ENCODE measurements at regions not wholly inside any gene's neighbourhood (a gene's known extent, or its start where the extent isn't known, plus 50 kb on each side); places are given as distances from the start of the nearest gene placed in this dataset.

DNA sequence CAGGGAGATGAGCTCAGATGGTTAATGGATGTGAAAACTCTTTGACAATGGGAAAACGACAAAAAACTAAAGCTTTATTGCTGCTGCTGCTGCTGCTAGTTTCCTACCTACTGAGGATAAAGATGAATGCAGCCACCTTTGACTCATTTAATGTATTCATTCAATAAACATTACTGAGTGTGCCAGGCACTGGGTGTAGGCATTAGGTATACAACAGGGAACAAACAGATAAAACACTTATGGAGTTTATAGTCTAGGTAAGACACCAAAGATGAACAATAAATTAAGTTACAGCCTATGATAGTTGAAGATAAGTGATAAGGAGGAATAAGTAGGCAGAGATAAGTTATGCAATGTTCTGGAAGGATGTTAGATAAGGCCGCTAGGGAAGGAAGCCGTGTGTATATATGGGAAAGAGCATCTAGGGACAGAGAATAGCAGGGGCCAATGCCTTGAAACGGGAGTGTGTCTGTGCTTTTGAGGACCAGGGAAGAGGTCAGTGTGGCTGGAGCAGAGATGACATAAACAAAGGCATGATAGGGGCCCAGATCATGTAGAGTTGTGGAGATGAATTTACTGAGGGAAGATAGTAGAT, 477.6 kb downstream of the NTRK2 start:
- Histone ChIP-seq H3K4me2 (ENCODE audit: low read length) (no peak overlapping the region), H3F3A (ENCODE audit: insufficient read depth, low read length) (no peaks in the 10 kb centered on the region), H3K79me2 (ENCODE audit: insufficient read depth, low read length) (no peaks in the 10 kb centered on the region), H3K27me3 (ENCODE audit: insufficient read depth, low read length) (no peaks in the 10 kb centered on the region), H2AFZ (ENCODE audit: low read length) (no peak overlapping the region), H3K36me3 (ENCODE audit: insufficient read depth, low read length) (no peaks in the 10 kb centered on the region), H3K9me2 (ENCODE audit: low read depth, low read length) (no peaks in the 10 kb centered on the region), H3K4me1 (ENCODE audit: insufficient read depth, low read length, severe bottlenecking) (no peaks in the 10 kb centered on the region), H3K4me3 (ENCODE audit: low read depth, low read length, poor library complexity, severe bottlenecking) (no peak overlapping the region), H3K27ac (ENCODE audit: low read depth, low read length, poor library complexity, severe bottlenecking) (no peak overlapping the region), H3K9me3 (ENCODE audit: low read length) (no peaks in the 10 kb centered on the region), H3K9ac (ENCODE audit: low read length) (no peak overlapping the region), H4K20me1 (ENCODE audit: insufficient read depth, low read length) (no peaks in the 10 kb centered on the region)
- no peak for TF ChIP-seq EZH2 (IDR thresholded peaks at IDR 0.05; ENCODE audit: borderline replicate concordance, low read length)
- TF ChIP-seq, protein P1, sequence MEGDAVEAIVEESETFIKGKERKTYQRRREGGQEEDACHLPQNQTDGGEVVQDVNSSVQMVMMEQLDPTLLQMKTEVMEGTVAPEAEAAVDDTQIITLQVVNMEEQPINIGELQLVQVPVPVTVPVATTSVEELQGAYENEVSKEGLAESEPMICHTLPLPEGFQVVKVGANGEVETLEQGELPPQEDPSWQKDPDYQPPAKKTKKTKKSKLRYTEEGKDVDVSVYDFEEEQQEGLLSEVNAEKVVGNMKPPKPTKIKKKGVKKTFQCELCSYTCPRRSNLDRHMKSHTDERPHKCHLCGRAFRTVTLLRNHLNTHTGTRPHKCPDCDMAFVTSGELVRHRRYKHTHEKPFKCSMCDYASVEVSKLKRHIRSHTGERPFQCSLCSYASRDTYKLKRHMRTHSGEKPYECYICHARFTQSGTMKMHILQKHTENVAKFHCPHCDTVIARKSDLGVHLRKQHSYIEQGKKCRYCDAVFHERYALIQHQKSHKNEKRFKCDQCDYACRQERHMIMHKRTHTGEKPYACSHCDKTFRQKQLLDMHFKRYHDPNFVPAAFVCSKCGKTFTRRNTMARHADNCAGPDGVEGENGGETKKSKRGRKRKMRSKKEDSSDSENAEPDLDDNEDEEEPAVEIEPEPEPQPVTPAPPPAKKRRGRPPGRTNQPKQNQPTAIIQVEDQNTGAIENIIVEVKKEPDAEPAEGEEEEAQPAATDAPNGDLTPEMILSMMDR (IDR thresholded peaks at IDR 0.05; ENCODE audit: low read length) = no peak

DNA sequence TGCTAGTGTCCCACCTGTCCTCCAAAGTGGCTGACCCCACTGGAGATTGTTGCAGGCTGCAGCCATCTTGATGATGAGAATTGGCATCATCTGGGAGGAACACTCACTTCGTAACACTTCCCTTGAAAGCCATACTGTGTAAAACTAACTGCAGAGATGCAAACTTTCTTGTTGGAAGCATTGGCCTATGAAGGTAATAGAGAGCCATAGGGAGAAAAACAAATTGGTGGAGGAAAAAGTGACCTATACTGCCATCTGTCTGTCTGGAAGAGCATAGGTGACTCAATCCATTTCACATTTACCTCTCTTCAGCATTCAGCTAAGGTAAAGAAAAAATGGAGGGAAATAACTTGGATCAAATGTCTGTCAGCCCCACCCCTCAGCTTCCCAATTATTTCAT, 473.4 kb downstream of the NTRK2 start:
- H3F3A ChIP-seq (ENCODE audit: insufficient read depth, low read length) = no peaks in the 10 kb centered on the region
- H3K4me3 ChIP-seq (ENCODE audit: low read depth, low read length, poor library complexity, severe bottlenecking) = no peak overlapping the region
- H3K4me2 ChIP-seq (ENCODE audit: low read length) = no peak overlapping the region
- no peaks in the 10 kb centered on the region for H3K4me1 ChIP-seq (ENCODE audit: insufficient read depth, low read length, severe bottlenecking)
- no peaks in the 10 kb centered on the region for H3K27me3 ChIP-seq (ENCODE audit: insufficient read depth, low read length)
- no peaks in the 10 kb centered on the region for H3K79me2 ChIP-seq (ENCODE audit: insufficient read depth, low read length)
- H3K9ac ChIP-seq (ENCODE audit: low read length) = no peak overlapping the region
- H3K9me2 ChIP-seq (ENCODE audit: low read depth, low read length) = no peaks in the 10 kb centered on the region
- no peaks in the 10 kb centered on the region for H3K9me3 ChIP-seq (ENCODE audit: low read length)
- no peaks in the 10 kb centered on the region for H3K36me3 ChIP-seq (ENCODE audit: insufficient read depth, low read length)
- H3K27ac ChIP-seq (ENCODE audit: low read depth, low read length, poor library complexity, severe bottlenecking) = no peak overlapping the region
- H2AFZ ChIP-seq (ENCODE audit: low read length) = no peak overlapping the region
- TF ChIP-seq, protein P1 (IDR thresholded peaks at IDR 0.05; ENCODE audit: low read length) = peak; percentile 58
- no peak for TF ChIP-seq EZH2 (IDR thresholded peaks at IDR 0.05; ENCODE audit: borderline replicate concordance, low read length)
- H4K20me1 ChIP-seq (ENCODE audit: insufficient read depth, low read length) = no peaks in the 10 kb centered on the region

DNA sequence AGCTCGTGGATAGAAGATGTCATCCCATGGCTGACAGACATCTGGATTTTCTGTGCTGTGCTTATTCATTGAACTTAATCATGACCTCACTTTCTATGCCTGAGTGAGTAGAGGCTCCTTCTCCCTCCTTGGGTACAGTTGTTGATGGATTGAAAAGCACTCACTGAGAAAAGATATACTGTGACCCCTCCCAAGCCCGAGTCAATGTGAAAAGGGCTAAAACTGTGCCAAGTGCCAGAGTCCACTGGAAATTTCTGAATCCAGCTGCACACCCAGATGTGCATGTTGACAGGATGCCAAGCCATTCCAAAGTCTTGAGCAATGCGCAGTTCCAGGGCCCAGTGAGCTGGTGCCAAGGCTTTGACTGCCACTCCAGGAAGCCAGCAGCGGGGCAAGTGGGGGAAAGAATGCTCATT, 473.0 kb downstream of the NTRK2 start:
- Histone ChIP-seq H3K36me3 (ENCODE audit: insufficient read depth, low read length) (no peaks in the 10 kb centered on the region), H3K9me2 (ENCODE audit: low read depth, low read length) (no peaks in the 10 kb centered on the region), H2AFZ (ENCODE audit: low read length) (no peak overlapping the region), H3K4me2 (ENCODE audit: low read length) (no peak overlapping the region), H3K79me2 (ENCODE audit: insufficient read depth, low read length) (no peaks in the 10 kb centered on the region), H4K20me1 (ENCODE audit: insufficient read depth, low read length) (no peaks in the 10 kb centered on the region), H3F3A (ENCODE audit: insufficient read depth, low read length) (no peaks in the 10 kb centered on the region), H3K9ac (ENCODE audit: low read length) (no peak overlapping the region), H3K27me3 (ENCODE audit: insufficient read depth, low read length) (no peaks in the 10 kb centered on the region), H3K9me3 (ENCODE audit: low read length) (no peaks in the 10 kb centered on the region), H3K27ac (ENCODE audit: low read depth, low read length, poor library complexity, severe bottlenecking) (no peak overlapping the region), H3K4me3 (ENCODE audit: low read depth, low read length, poor library complexity, severe bottlenecking) (no peak overlapping the region), H3K4me1 (ENCODE audit: insufficient read depth, low read length, severe bottlenecking) (no peaks in the 10 kb centered on the region)
- no peak for TF ChIP-seq EZH2 (IDR thresholded peaks at IDR 0.05; ENCODE audit: borderline replicate concordance, low read length)
- TF ChIP-seq, protein P1 (IDR thresholded peaks at IDR 0.05; ENCODE audit: low read length) = no peak
